NCI-H128 (cell line): ENCODE measurements at regions not wholly inside any gene's neighbourhood (a gene's known extent, or its start where the extent isn't known, plus 50 kb on each side); places are given as distances from the start of the nearest gene placed in this dataset.

Experiments used
- DNase-seq: peaks from one replicate; lab custom pipeline; 2025; ENCODE audit not compliant: unreplicated experiment; lab: John Stamatoyannopoulos, UW

DNA sequence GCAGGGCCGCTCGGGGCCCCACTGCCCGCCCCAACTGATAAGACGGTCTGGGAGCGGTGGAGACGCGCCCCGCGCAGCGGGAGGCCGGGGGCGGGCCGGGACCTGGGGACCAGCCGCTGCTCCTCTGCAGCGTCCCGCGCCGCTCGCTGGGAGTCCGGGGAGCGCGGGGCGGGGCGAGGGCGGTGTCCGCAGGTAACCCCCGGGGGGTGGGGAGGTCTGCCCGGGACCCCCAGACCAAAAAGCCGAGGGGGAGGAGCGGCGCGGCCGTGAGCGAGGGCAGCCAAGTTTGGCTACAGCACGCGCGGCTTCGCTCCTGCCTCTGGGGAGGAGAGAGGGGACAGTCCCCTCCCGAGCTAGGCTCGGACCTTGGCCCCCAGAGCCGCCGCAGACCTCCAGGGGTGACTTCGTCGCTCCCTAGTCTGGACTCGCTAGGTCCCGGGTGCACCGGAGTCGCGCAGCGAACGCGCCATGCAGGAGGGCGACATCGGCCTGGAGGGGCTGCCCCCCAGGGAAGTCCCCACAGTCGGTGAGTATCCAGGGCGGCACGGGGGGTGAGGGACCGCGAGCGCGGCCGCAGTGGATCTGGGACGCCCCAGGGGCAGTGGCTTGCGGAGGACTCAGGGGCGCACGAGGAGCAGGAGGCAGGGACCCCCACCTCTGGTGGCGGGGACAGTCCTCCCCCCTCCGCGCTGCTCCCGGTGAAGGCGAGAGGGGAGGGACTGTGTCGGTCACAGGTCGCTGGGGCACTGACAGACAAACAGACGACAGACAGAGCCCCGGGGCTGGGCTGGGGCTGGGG is 92.3 kb upstream of the ANO1 start:
- DNase-seq, result no peak

DNA sequence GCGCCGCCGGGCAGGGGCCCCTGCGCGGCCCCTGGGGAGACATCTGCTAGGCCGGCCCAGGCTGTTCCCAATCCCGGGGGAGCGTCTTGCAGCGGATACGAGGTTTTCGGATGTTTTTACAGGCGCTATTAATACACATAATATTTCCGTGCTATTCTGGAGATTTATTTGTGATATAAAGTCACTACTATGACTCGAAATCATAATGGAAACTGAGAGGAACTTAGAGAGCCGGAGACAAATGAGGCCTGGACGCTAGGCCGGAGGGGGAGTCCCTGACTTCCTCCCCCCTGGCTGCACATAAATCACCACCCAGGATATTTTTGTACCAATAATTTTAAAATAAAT is 91.7 kb upstream of the ANO1 start:
- no peak for DNase-seq

DNA sequence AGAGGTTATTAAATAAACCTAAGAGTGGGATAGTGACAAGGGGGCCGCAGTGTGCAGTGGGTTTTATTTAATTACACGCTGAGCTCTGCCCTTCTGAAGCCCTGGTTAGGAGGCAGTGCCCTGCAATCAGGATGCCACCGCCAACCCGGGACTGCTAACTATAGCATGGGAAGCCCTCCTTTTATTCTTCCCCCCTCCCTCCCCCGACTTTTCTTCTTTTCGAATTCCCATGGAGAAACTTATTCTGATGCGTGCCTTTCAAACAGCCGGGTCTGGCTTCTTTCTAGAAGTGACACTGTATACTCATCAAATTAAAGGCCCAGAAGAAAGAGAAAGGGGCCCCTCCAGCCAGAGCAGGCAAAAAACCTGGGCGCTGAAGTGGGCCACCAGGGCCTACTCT is 91.3 kb upstream of the ANO1 start:
- no peak for DNase-seq

DNA sequence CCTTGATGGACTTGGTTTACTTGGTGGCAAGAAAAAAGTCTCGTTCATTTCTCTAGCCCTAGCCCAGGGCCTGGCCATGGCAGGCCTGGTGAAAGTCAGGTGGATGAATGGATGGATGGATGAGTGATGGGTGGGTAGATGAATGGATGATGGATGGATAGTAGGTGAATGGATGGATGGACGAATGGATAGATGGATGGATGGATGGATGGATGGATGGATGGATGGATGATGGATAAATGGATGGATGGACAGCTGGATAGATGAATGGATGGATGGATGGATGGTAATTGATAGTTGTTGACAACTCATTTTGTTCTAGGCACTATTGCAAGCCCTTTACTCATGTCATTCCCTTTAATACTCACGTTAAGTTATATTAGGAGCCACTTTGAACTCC is 86.1 kb upstream of the ANO1 start:
- no peak for DNase-seq

DNA sequence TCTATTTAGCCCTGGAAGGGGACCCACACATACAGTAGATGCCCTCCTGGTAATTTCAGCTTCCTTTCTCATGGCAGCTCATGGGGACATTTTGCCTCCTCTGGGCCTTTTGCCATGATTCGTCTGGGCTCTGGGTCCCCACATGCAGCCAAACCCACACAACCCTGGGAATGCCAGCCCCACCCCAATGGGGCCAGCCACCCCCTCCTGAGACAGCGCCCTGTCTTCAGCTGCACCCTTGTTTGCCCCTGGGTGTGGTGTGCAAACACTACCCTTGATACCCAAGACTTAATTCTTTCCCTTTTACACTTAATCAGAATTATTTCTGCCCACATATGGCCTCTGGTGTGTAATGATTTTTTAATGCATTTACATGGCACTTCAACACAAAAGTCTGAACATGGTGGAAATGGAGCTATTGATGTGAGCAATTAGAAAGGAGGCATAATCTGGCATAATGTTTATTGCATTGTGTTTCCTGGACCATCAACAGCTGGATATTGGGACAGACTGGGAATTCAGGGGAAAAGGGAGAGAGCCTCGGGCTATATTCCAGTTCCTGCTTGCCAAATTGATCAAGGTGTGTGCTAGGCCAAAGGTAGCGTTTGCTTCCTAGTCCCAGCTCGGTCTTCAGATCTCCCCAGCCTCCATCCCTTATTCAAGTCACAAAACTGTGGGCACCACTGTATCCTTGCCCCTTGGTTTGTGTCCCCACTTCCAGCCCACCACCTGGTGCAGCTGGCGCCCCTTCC is 85.0 kb upstream of the ANO1 start:
- no peak for DNase-seq

DNA sequence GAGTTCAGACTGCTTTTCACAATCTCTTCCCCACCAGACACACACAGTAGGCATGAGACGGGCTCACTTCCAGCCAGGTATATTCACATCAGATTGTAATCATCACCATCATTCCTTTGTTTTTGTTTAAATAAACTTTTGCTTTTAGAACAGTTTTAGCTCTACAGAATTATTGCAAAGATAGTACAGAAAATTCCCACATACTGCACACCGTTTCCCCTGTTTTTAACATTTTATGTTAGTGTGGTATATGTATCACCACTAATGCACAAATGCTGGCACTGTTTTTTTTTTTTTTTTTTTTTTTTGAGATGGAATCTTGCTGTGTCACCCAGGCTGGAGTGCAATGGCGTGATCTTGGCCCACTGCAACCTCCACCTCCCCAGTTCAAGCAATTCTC is 83.3 kb upstream of the ANO1 start:
- no peak for DNase-seq

DNA sequence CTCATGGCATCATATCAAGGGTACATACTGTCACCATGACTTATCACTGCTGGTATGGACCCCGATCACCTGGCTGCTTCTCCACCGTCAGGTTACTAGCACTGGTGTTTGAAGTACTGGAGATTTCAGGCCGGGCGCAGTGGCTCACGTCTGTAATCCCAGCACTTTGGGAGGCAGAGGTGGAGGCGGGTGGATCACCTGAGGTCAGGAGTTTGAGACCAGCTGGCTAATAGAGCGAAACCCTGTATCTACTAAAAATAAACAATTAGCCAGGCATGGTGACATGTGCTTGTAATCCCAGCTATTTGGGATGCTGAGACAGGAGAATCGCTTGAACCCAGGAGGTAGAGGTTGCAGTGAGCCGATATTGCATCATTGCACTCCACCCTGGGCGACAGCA is 82.4 kb upstream of the ANO1 start:
- DNase-seq, result no peak

DNA sequence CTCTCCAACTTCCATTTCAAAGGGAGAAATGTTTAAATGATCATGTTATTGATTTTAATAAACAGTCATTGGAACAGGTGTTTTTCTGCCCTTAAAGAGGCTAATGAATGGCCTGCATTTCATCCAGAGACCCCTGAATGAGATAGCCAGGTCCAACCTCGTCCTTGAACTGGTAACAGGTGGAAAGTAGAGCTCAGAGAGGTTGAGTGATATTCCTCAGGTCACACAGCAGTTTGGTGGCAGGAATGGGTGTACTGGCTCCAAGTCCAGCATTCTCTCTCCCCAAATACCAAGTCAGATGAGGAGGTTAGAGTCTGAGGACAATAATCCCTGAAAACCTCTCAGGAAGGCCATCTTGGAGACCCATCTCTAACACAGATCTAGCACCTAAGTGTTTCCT is 81.7 kb upstream of the ANO1 start:
- DNase-seq, result no peak

DNA sequence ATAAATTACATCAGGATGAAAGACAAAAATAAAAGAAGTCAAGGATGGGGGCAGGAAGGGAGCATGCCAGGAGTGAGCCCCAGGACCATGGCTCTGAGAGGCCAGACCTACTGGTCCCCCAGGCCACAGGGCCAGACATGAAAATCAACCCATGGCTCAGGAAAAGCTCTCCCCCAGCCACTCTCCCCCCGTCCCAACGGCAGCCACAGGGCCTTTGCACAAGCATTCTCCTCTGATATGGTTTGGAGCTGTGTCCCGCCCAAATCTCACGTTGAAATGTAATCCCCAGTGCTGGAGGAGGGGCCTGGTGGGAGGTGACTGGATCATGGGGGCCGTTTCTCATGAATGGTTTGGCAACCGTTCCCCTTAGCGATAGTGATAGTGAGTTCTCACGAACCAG is 80.8 kb upstream of the ANO1 start:
- DNase-seq, result no peak

DNA sequence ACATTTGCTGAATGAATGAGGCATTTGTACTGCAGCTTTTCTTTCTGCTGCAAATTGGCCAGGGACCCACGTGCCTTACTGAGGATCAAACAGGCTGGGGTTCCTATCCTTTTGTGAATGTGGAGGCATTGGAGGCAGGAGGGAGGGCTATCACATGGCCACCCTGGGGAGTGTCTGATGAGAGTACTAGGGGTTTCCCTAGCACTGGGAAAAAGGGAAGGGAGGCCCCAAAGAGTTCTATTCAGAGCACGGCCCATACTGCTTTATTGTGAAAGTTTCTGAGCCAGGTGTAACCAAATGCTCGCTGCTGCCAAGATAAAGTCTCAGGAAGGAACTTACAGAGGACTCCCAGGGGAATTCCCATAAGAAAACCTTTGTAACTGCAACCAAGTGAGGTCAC is 78.4 kb upstream of the ANO1 start:
- no peak for DNase-seq

DNA sequence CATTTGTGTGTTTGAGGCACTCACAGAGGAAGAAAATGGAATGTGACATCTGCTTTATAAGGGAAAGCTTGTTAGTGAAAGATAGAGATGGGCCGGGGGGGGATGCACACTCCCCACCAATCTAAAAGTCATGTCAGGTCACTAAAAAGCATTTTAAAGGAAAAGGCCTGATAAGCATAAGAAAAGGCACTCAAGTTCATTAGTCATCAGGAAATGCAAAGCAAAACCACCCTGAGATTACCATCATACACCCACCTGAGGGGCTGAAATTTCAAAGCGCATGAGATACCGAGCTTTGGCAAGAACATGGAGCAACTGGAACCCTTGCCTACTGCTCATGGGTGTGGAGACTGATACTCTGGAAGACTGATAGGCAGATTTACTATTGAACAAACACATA is 77.9 kb upstream of the ANO1 start:
- DNase-seq, result no peak

DNA sequence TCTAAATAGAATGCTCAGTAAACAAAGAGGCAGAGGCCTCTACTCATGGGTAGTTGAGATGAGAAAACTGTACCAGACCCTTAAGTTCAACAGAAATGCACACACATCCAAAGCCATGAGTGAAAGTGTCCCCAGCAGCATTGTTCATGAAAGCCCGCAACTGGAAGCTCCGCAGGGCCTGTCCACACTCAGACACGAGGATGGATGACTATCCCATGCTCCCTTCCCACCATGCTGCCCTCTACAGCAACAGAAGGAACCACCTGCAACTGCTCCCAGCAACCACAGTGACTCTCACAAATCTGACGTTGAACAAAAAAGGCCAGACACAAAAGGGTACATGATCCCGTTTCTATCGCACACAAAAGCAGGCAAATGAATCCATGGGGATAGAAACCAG is 76.9 kb upstream of the ANO1 start:
- no peak for DNase-seq

DNA sequence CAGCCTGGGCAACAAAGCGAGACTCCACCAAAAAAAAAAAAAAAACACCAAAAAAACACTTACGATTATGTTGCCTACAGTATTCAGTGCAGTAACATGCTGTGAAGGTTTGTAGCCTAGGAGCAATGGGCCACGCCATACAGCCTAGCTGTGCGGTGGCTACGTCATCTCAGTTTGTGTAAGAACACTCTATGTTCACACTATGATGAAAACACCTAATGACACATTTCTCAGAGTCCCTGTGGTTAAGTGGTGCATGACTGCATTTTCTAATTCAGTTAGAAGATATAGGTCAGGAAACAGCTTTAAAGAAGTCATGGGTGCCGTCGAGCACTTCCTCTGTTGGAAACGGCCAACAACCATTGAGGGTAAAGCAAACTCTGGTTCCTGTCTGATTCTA is 75.7 kb upstream of the ANO1 start:
- DNase-seq, result no peak

DNA sequence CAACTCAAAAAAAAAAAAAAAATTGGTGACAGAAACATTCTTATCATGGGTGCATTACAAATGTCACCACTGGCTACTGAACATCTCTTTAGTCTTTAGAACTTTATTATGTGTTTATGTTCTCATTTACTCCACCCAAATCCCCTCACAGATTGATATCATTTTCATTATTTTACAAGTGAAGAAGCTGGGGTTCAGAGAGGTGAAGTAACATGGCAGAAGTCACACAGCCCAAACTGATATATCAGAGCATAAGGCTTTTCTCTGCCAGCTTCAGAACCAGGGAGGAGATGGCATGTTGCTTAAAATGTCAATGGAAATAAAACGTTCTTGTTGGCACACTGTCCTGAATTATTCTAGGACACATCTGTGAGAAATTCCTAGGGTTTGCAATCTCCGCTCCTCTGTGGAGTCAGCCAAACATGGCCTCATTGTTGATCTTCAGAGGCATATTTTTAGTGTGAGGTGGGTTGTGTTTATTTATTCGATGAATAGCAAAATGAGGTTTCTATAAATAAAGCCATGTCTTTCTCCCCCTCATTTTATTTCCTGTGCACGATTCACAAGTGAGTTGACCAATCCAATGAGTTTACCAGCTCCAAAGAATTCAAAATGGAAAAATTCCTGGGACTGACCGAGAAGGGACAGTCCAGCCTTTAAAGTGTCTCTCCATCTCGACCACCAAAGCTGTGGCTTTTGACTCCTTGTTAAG is 72.9 kb upstream of the ANO1 start:
- no peak for DNase-seq

DNA sequence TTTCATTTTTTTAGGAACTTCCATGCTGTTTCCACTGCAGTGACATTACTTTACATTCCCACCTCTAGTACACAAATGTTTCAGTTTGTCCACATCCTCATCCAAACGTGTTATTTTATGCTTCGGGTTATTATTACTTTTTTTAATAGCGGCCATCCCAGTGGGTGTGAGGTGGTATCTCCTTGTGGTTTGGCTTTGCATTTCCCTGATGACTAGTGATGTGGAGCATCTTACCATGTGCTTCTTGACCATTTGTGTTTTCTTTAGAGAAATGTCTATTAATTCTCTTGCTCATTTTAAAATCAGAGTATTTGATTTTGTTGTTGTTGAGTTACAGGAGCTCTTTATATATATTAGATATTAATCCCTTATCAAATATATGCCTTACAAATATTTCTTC is 70.3 kb upstream of the ANO1 start:
- DNase-seq, result no peak

DNA sequence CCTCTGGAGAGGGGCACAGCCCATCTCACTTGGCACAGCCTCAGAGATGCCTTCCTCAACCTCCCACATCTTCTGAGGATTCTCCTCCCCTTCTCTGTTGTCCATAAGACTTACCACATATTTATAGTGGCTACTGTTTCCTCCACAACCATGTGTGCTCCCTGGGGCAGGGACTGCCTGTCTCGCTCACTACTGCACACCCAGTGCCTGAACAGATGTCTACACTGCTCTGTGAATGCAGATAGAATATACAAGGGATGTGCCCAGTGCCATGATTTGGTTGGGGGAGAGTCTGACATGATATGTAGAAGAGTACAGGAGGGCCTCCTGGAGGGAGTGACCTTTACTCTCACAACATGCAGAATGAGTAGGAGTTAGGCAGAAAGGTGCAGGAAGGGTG is 67.3 kb upstream of the ANO1 start:
- no peak for DNase-seq

DNA sequence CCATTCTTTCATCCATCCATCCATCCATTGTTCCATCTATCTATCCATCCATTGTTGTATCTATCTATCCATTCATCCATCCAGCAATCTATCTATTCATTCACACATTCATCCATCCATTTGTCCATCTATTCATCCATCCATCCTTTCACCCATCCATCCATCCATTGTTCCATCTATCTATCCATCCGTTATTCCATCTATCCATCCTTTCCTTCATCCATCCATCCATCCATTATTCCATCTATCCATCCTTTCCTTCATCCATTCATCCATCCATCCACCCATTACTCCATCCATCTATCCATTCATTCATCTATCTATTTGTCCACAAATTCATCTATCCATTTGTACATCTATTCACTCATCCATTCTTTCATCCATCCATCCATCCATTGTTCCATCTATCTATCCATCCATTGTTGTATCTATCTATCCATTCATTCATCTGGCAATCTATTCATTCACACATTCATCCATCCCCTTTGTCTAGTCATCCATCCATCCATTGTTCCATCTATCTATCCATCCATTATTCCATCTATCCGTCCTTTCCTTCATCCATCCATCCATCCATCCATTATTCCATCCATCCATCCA is 65.9 kb upstream of the ANO1 start:
- DNase-seq, result no peak

DNA sequence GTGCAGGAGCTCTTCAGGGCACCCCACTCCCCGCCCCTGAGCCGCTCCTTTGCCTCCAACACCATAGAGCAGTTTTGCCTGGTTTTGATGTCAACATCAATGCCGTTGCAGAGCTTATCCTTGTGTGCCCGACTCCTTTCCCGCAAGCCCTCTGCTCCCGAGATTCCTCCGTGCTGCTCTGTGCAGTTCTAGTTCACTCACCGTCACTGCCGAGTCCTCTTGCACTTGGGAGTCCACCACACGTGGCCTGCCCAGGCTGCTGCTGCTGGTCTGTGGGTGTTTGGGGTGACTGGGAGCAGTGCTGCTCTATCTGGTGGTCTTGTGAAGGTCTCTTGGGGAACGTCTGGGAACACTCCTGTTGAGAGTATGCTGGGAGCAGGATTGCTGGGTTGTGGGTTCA is 63.8 kb upstream of the ANO1 start:
- DNase-seq, result no peak

DNA sequence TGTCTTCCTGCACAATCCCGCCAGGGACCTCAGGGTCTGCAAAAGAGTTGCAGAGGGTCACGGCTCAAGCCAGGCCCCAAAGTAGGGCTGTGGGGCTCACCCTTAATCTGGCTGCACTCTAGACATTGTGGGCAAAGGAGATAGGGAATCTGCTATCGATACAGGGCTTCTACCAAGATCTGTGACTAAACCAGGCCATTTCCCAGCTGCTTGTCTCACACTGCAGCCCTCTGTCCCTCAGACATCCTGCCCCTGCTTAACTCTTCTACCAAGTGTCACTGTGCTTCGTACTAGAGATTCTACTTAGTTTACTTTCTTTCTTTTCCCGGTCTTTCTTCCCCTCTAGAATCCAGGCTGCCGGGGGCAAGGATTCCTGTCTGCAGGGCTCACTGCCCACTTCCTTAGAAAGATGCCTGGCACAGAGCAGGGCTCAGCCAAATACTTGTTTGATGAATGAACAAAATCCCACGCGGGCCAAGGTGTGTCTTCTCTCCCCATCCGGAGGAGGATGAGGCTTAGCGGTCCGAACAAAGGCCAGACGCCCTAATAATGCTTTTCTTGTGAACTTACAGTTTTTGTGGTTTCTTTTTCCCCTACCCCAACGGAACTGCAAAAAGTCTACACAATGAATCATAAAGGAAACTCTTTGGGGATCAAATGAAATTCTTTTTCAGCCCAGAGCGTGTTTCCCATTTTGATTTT is 61.3 kb upstream of the ANO1 start:
- DNase-seq, result no peak

DNA sequence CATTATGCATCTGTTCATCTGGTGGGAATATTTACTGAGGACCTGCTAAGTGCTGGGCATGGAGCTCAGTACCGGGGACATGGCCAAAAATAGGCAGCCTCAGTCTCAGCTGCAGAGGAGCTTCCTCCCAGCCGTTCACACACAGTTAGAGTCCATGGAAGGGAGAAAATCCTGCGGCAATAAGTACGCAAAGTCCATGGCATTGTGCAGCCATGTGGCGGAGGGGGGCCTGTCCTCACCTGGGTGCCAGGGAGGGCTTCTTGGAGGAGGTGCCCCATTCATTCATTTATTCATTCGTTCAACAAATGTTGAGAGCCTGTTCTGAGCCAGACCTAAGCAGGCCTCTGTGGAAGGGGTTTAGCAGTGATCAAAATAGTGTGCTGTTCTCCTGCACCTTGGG is 59.3 kb upstream of the ANO1 start:
- DNase-seq, result no peak

DNA sequence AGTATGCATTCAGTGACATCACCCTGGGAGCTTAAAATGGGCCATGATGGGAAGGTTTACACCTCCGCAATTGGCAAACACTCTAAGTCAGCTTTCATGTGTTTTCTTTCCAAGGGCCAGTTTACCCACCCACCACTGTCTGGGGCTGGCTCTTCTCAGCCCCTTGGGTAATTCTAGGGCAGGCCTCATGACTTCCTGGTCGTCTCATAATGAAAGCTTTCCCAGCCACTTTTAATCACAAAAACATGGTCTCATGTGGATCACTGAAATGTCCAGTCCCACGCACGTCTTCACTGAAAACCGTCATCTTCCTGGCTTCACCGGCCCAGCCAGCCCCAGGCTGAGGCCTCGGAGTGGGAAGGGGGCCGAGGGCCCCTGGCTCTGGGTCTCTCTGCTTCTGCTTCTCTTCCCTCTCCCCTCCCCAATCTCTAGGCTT is 58.5 kb upstream of the ANO1 start:
- no peak for DNase-seq
